ENCODE measurements at regions not wholly inside any gene's neighbourhood (a gene's known extent, or its start where the extent isn't known, plus 50 kb on each side); places are given as distances from the start of the nearest gene placed in this dataset.

GRCh38 chr4:187042251-187042650, 318.6 kb upstream of the FAT1 start:
- 98% methylated on average over 7 of the region's 7 CpGs for WGBS (ENCODE audit: low lambda C conversion rate, missing lambda C conversion rate)
- H3K79me2 ChIP-seq, result no peaks in the 10 kb centered on the region
- H3K4me1 ChIP-seq (ENCODE audit: insufficient read depth), result no peaks in the 10 kb centered on the region
- H3K4me2 ChIP-seq, result no peak overlapping the region
- no peak overlapping the region for H3K27ac ChIP-seq
- H2AFZ ChIP-seq, result no peak overlapping the region
- TF ChIP-seq EZH2phosphoT487 (IDR thresholded peaks at IDR 0.05; ENCODE audit: low read depth, severe bottlenecking, unreplicated experiment) (no peak), EZH2 (IDR thresholded peaks at IDR 0.05; ENCODE audit: borderline replicate concordance) (no peak)
- TF ChIP-seq, protein P1, sequence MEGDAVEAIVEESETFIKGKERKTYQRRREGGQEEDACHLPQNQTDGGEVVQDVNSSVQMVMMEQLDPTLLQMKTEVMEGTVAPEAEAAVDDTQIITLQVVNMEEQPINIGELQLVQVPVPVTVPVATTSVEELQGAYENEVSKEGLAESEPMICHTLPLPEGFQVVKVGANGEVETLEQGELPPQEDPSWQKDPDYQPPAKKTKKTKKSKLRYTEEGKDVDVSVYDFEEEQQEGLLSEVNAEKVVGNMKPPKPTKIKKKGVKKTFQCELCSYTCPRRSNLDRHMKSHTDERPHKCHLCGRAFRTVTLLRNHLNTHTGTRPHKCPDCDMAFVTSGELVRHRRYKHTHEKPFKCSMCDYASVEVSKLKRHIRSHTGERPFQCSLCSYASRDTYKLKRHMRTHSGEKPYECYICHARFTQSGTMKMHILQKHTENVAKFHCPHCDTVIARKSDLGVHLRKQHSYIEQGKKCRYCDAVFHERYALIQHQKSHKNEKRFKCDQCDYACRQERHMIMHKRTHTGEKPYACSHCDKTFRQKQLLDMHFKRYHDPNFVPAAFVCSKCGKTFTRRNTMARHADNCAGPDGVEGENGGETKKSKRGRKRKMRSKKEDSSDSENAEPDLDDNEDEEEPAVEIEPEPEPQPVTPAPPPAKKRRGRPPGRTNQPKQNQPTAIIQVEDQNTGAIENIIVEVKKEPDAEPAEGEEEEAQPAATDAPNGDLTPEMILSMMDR (IDR thresholded peaks at IDR 0.05; ENCODE audit: poor library complexity), result no peak
- no peaks in the 10 kb centered on the region for H3K27me3 ChIP-seq
- H3K36me3 ChIP-seq (replicated peaks; ENCODE audit: insufficient read depth, low read depth), result no peaks in the 10 kb centered on the region
- H3K4me3 ChIP-seq, result no peak overlapping the region
- no peaks in the 10 kb centered on the region for H3K9me3 ChIP-seq (ENCODE audit: low read depth)
- no peaks in the 10 kb centered on the region for H3K9me2 ChIP-seq (replicated peaks; ENCODE audit: insufficient read depth)
- H4K20me1 ChIP-seq (ENCODE audit: insufficient read depth, poor library complexity, severe bottlenecking), result no peaks in the 10 kb centered on the region
- DNase-seq (ENCODE audit: low spot score), result no peak

DNA sequence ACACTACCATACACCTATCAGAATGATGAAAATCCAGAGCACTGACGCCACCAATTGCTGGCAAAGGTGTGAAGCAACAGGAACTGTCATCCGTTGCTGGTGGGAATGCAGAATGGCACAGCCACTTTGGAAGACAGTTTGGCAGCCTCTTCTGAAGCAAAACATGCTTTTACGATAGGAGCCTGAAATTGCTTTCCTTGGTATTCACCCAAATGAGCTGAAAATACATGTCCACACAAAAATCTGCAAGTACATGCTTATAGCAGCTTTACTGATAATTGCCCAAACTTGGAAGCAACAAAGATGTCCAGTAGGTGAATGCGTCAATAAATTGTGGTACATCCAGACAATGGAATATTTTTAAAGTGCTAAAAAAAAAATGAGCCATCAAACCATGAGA, 322.8 kb upstream of the FAT1 start:
- DNase-seq (ENCODE audit: low spot score), result no peak
- TF ChIP-seq, protein P1 (IDR thresholded peaks at IDR 0.05; ENCODE audit: poor library complexity), result no peak
- TF ChIP-seq EZH2phosphoT487 (IDR thresholded peaks at IDR 0.05; ENCODE audit: low read depth, severe bottlenecking, unreplicated experiment) (no peak), EZH2 (IDR thresholded peaks at IDR 0.05; ENCODE audit: borderline replicate concordance) (no peak)

DNA sequence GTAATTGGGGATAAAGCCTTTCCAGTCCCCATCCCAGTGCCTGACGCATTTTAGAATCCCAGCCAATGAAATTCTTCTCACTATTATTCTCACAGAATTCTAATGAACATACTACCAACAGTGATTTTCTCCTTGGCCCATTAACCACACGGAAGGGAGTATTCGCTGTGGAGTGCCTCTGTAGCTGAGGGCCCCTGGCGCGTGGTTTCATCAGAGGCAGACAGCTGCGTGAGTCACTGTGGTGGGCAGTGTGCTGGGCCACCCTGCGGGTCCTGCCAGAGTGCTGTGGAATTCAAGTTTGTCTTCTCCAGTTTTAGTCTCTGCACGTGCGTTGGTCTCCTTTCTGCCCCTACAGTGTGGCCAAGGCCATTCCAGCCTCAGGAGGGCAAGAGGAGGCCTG, 335.4 kb upstream of the FAT1 start:
- Histone ChIP-seq H3K27ac (no peak overlapping the region), H3K9me2 (replicated peaks; ENCODE audit: insufficient read depth) (no peaks in the 10 kb centered on the region), H4K20me1 (ENCODE audit: insufficient read depth, poor library complexity, severe bottlenecking) (no peaks in the 10 kb centered on the region), H3K79me2 (no peaks in the 10 kb centered on the region), H3K4me1 (ENCODE audit: insufficient read depth) (no peaks in the 10 kb centered on the region), H2AFZ (no peak overlapping the region), H3K36me3 (replicated peaks; ENCODE audit: insufficient read depth, low read depth) (no peaks in the 10 kb centered on the region), H3K27me3 (no peaks in the 10 kb centered on the region), H3K9me3 (ENCODE audit: low read depth) (no peaks in the 10 kb centered on the region), H3K4me3 (no peak overlapping the region), H3K4me2 (no peak overlapping the region)
- no peak for DNase-seq (ENCODE audit: low spot score)
- TF ChIP-seq EZH2phosphoT487 (IDR thresholded peaks at IDR 0.05; ENCODE audit: low read depth, severe bottlenecking, unreplicated experiment), result no peak
- TF ChIP-seq EZH2 (IDR thresholded peaks at IDR 0.05; ENCODE audit: borderline replicate concordance), result no peak
- TF ChIP-seq, protein P1 (IDR thresholded peaks at IDR 0.05; ENCODE audit: poor library complexity), result no peak
- WGBS (ENCODE audit: low lambda C conversion rate, missing lambda C conversion rate), result 95% methylated on average over 9 of the region's 9 CpGs

More for the DNA sequence above, 322.8 kb upstream of the FAT1 start:
- Histone ChIP-seq H3K4me2 (no peak overlapping the region), H2AFZ (no peak overlapping the region), H3K36me3 (replicated peaks; ENCODE audit: insufficient read depth, low read depth) (no peaks in the 10 kb centered on the region), H3K4me3 (no peak overlapping the region), H3K79me2 (no peaks in the 10 kb centered on the region), H3K27me3 (no peaks in the 10 kb centered on the region), H4K20me1 (ENCODE audit: insufficient read depth, poor library complexity, severe bottlenecking) (no peaks in the 10 kb centered on the region), H3K9me2 (replicated peaks; ENCODE audit: insufficient read depth) (no peaks in the 10 kb centered on the region), H3K9me3 (ENCODE audit: low read depth) (no peaks in the 10 kb centered on the region), H3K4me1 (ENCODE audit: insufficient read depth) (no peaks in the 10 kb centered on the region), H3K27ac (no peak overlapping the region)
- 64% methylated on average over 4 of the region's 4 CpGs for WGBS (ENCODE audit: low lambda C conversion rate, missing lambda C conversion rate)

DNA sequence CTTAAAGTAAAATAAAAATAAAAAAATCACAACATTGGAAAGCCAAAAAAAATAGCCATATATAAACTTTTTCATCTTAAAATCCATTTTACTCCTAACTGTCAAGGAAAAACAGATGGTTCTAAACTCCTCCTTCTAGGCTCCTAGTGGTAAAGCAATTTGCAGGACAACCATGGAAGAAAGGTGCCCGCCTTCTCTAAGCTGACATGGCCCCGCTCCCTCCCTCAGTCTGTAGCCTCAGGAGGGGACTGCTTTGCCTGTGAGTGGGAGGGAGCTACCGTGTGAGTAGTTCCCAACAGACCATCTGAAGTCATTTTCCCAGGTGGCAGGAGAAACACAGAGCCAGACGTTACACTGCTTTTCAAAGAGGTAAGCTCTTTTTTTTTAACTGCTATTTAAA, 336.2 kb upstream of the FAT1 start:
- no peak for DNase-seq (ENCODE audit: low spot score)
- Histone ChIP-seq H3K27me3 (no peaks in the 10 kb centered on the region), H3K27ac (no peak overlapping the region), H3K4me2 (no peak overlapping the region), H3K9me3 (ENCODE audit: low read depth) (no peaks in the 10 kb centered on the region), H3K9me2 (replicated peaks; ENCODE audit: insufficient read depth) (no peaks in the 10 kb centered on the region), H4K20me1 (ENCODE audit: insufficient read depth, poor library complexity, severe bottlenecking) (no peaks in the 10 kb centered on the region), H3K36me3 (replicated peaks; ENCODE audit: insufficient read depth, low read depth) (no peaks in the 10 kb centered on the region), H3K4me1 (ENCODE audit: insufficient read depth) (no peaks in the 10 kb centered on the region), H2AFZ (no peak overlapping the region), H3K79me2 (no peaks in the 10 kb centered on the region), H3K4me3 (no peak overlapping the region)
- WGBS (ENCODE audit: low lambda C conversion rate, missing lambda C conversion rate), result 40% methylated on average over 4 of the region's 4 CpGs
- no peak for TF ChIP-seq EZH2 (IDR thresholded peaks at IDR 0.05; ENCODE audit: borderline replicate concordance)
- TF ChIP-seq, protein P1 (IDR thresholded peaks at IDR 0.05; ENCODE audit: poor library complexity), result no peak
- no peak for TF ChIP-seq EZH2phosphoT487 (IDR thresholded peaks at IDR 0.05; ENCODE audit: low read depth, severe bottlenecking, unreplicated experiment)

All from hepatocyte (in vitro differentiated cells).